ENCODE measurements at regions not wholly inside any gene's neighbourhood (a gene's known extent, or its start where the extent isn't known, plus 50 kb on each side); places are given as distances from the start of the nearest gene placed in this dataset.

- H2AFZ ChIP-seq (ENCODE audit: low read length): no peak overlapping the region
- H3K36me3 ChIP-seq (replicated peaks; ENCODE audit: insufficient read depth, low read length): no peaks in the 10 kb centered on the region
- H3K9me2 ChIP-seq (replicated peaks; ENCODE audit: insufficient read depth, low read length): no peaks in the 10 kb centered on the region
- no peaks in the 10 kb centered on the region for H3F3A ChIP-seq (ENCODE audit: insufficient read depth, low read length)
- H3K27ac ChIP-seq (ENCODE audit: low read length): no peak overlapping the region
- H3K9ac ChIP-seq (ENCODE audit: low read length): no peak overlapping the region
- no peak overlapping the region for H3K4me2 ChIP-seq (ENCODE audit: low read depth, low read length)
- no peaks in the 10 kb centered on the region for H4K20me1 ChIP-seq (ENCODE audit: insufficient read depth, low read length)
- H3K79me2 ChIP-seq (ENCODE audit: low read length): no peaks in the 10 kb centered on the region
- no peak overlapping the region for H3K4me3 ChIP-seq (ENCODE audit: low read length)
- no peak for DNase-seq
- H3K9me3 ChIP-seq (replicated peaks; ENCODE audit: insufficient read depth, low read length): no peaks in the 10 kb centered on the region
- no peak for TF ChIP-seq EZH2 (optimal IDR thresholded peaks at IDR 0.05; ENCODE audit: low read depth, low read length)
- no peak for TF ChIP-seq CTCF (IDR thresholded peaks at IDR 0.05; ENCODE audit: low read length)
- no peak for TF ChIP-seq EZH2phosphoT487 (IDR thresholded peaks at IDR 0.05; ENCODE audit: low read length)
- H3K4me1 ChIP-seq (ENCODE audit: low read length): no peaks in the 10 kb centered on the region
- H3K27me3 ChIP-seq (replicated peaks; ENCODE audit: insufficient read depth, low read length): peaks cover 44% of the 10 kb centered on the region
These were observed 195.0 kb downstream of the IGLL1 start for GRCh38 chr22:23384923-23385677.

DNA sequence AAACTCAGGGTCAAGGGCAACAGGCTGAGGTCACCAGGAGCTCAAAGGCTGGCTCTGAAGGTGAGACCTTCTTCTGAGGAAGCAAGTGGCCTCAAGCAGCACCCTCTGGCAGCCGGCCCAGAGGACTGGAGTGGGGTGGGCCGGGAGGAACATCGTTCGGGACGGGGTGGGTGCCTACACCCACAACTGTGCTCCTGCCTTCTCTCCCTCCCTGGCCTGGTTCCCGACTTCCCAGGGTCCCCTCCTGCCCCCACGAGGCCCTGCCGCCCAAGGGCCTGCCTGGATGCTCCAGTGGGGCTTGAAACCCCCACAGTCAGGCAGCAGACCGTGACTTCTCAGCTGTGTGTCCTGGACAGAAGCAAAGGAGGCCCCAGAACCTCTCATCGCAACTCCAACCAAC lies 195.7 kb downstream of the IGLL1 start:
- no peak overlapping the region for H2AFZ ChIP-seq (ENCODE audit: low read length)
- no peak overlapping the region for H3K9ac ChIP-seq (ENCODE audit: low read length)

DNA sequence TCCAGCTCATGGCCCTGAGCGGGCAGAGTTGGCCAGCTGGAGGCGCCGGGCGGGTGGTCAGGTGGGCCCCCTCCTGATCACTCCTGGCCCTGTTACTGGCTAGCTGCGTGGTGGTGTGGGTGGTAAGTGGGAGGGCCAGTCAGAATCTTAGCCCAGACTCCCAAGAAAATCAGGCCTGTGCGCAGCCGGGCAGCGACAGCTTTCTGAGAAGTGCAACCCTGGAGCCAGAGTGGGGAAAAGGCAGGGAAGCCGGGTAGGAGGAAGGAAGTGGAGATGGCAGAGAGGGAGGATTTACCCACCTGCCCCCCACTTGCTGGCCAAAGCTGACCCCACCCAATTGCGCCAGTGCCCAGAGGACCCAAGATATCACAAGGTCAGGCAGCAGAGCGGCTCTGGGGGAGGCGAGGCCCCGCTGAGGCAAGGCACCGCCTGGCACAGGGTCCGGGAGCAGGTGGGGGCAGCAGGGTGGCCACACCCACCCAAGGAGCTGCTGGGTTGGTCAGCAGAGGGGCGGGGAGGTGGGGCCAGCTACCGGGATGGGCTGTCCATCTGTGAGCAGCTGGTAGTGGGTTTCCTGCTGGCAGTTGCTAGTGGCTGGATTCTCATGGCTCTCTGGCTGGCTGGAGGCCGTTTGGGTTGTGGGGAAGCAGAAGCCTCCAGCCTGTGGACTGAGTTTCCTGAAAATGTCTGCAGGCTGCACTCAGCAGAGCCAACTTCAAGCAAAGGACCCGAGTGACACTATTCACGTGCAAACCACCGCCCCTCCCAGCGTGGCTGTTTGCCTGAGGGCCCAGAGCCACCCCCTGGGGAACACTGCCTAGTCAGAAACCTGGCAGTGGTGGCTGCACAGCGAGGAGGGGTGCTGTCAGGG lies 196.4 kb downstream of the IGLL1 start:
- no peaks in the 10 kb centered on the region for H3K36me3 ChIP-seq (replicated peaks; ENCODE audit: insufficient read depth, low read length)
- H3K27ac ChIP-seq (ENCODE audit: low read length): no peak overlapping the region
- no peak overlapping the region for H3K9ac ChIP-seq (ENCODE audit: low read length)
- H2AFZ ChIP-seq (ENCODE audit: low read length): no peak overlapping the region
- H3F3A ChIP-seq (ENCODE audit: insufficient read depth, low read length): no peaks in the 10 kb centered on the region
- peaks cover 32% of the 10 kb centered on the region for H3K27me3 ChIP-seq (replicated peaks; ENCODE audit: insufficient read depth, low read length)
- no peaks in the 10 kb centered on the region for H3K9me3 ChIP-seq (replicated peaks; ENCODE audit: insufficient read depth, low read length)
- no peaks in the 10 kb centered on the region for H3K4me1 ChIP-seq (ENCODE audit: low read length)
- H3K4me3 ChIP-seq (ENCODE audit: low read length): no peak overlapping the region
- no peak for DNase-seq
- no peaks in the 10 kb centered on the region for H3K9me2 ChIP-seq (replicated peaks; ENCODE audit: insufficient read depth, low read length)
- H3K79me2 ChIP-seq (ENCODE audit: low read length): no peaks in the 10 kb centered on the region
- no peak for TF ChIP-seq EZH2 (optimal IDR thresholded peaks at IDR 0.05; ENCODE audit: low read depth, low read length)
- H3K4me2 ChIP-seq (ENCODE audit: low read depth, low read length): no peak overlapping the region
- H4K20me1 ChIP-seq (ENCODE audit: insufficient read depth, low read length): no peaks in the 10 kb centered on the region

More for the DNA sequence above, 195.7 kb downstream of the IGLL1 start:
- Histone ChIP-seq H3K27me3 (replicated peaks; ENCODE audit: insufficient read depth, low read length) (peaks cover 39% of the 10 kb centered on the region), H3K79me2 (ENCODE audit: low read length) (no peaks in the 10 kb centered on the region), H3K9me3 (replicated peaks; ENCODE audit: insufficient read depth, low read length) (no peaks in the 10 kb centered on the region), H3K4me1 (ENCODE audit: low read length) (no peaks in the 10 kb centered on the region), H3K36me3 (replicated peaks; ENCODE audit: insufficient read depth, low read length) (no peaks in the 10 kb centered on the region), H3K4me3 (ENCODE audit: low read length) (no peak overlapping the region), H3F3A (ENCODE audit: insufficient read depth, low read length) (no peaks in the 10 kb centered on the region), H3K9me2 (replicated peaks; ENCODE audit: insufficient read depth, low read length) (no peaks in the 10 kb centered on the region), H3K27ac (ENCODE audit: low read length) (no peak overlapping the region), H3K4me2 (ENCODE audit: low read depth, low read length) (no peak overlapping the region), H4K20me1 (ENCODE audit: insufficient read depth, low read length) (no peaks in the 10 kb centered on the region)
- TF ChIP-seq EZH2phosphoT487 (IDR thresholded peaks at IDR 0.05; ENCODE audit: low read length): no peak
- no peak for TF ChIP-seq EZH2 (optimal IDR thresholded peaks at IDR 0.05; ENCODE audit: low read depth, low read length)
- no peak for TF ChIP-seq CTCF (IDR thresholded peaks at IDR 0.05; ENCODE audit: low read length)
- no peak for DNase-seq
